SK-N-SH (cell line): ENCODE measurements at regions not wholly inside any gene's neighbourhood (a gene's known extent, or its start where the extent isn't known, plus 50 kb on each side); places are given as distances from the start of the nearest gene placed in this dataset.

ENCODE experiments used
- FOXJ3 ChIP-seq: sonication (generic); formaldehyde crosslinking; IDR thresholded peaks from 2 replicates; pipeline ENCODE4 v1.5.1; 2020; ENCODE audit warnings: mild to moderate bottlenecking, missing genetic modification reagents
- FOXM1 ChIP-seq: IDR thresholded peaks from 2 replicates; pipeline ENCODE4 v1.4.0; 2012; ENCODE audit warnings: low read depth, mild to moderate bottlenecking
- GABPA ChIP-seq: IDR thresholded peaks from 2 replicates; pipeline ENCODE4 v1.4.0; 2012; ENCODE audit warnings: low read depth, mild to moderate bottlenecking
- MEF2A ChIP-seq: IDR thresholded peaks from 2 replicates; pipeline ENCODE4 v1.4.0; 2012; ENCODE audit warnings: low read depth, borderline replicate concordance
- MXI1 ChIP-seq: IDR thresholded peaks from 2 replicates; pipeline ENCODE4 v1.6.1; 2012; ENCODE audit warnings: mild to moderate bottlenecking, low read depth, low read length, improper control_type of control experiment
- POLR2AphosphoS5 ChIP-seq: IDR thresholded peaks from 2 replicates; pipeline ENCODE4 v1.6.1; 2012; ENCODE audit warnings: low read depth, low read length
- SIN3A ChIP-seq: IDR thresholded peaks from 2 replicates; pipeline ENCODE4 v1.6.1; 2012; ENCODE audit warnings: low read depth, mild to moderate bottlenecking, low read length, moderate library complexity, borderline replicate concordance
- TAF1 ChIP-seq: IDR thresholded peaks from 2 replicates; pipeline ENCODE4 v1.6.1; 2012; ENCODE audit warnings: low read depth, mild to moderate bottlenecking, low read length, moderate library complexity, borderline replicate concordance
- USF2 ChIP-seq: fragments of 150-350 bp; IDR thresholded peaks from 2 replicates; pipeline ENCODE4 v1.6.1; 2017; ENCODE audit warnings: antibody characterized with exemption, low read length, low read depth, borderline replicate concordance
- YY1 ChIP-seq: IDR thresholded peaks from 2 replicates; pipeline ENCODE4 v1.4.0; 2012; ENCODE audit warnings: low read depth, mild to moderate bottlenecking
- TF ChIP-seq, protein P1 (sequence below): fragments of 200-600 bp; sonication (generic); IDR thresholded peaks from 2 replicates; pipeline ENCODE4 v1.6.1; 2017; ENCODE audit warnings: antibody characterized with exemption, mild to moderate bottlenecking, moderate library complexity
- TF ChIP-seq, protein P2 (sequence below): IDR thresholded peaks from 2 replicates; pipeline ENCODE4 v1.6.1; 2012; ENCODE audit warnings: mild to moderate bottlenecking, low read depth, low read length, moderate library complexity

DNA sequence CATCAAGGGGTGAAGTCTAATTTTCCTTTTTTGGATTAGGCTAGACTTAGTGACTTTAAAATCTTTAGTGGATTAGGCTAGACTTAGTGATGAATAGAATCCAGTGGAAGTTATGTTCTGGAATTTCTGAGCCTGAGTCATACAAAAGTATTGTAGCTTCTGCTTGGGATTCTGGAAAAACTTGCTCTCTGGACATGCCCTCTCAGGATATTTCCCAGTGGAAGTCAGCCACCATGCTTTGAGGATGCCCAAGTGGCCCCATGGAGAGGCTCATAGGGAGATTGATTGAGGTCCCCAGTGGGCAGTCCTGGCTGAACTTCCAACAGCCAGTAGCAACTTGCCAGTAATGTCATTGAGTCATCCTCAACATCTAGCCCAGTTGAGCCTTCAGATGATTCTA, 112.4 kb upstream of the PRLR start:
- TF ChIP-seq, protein P1, sequence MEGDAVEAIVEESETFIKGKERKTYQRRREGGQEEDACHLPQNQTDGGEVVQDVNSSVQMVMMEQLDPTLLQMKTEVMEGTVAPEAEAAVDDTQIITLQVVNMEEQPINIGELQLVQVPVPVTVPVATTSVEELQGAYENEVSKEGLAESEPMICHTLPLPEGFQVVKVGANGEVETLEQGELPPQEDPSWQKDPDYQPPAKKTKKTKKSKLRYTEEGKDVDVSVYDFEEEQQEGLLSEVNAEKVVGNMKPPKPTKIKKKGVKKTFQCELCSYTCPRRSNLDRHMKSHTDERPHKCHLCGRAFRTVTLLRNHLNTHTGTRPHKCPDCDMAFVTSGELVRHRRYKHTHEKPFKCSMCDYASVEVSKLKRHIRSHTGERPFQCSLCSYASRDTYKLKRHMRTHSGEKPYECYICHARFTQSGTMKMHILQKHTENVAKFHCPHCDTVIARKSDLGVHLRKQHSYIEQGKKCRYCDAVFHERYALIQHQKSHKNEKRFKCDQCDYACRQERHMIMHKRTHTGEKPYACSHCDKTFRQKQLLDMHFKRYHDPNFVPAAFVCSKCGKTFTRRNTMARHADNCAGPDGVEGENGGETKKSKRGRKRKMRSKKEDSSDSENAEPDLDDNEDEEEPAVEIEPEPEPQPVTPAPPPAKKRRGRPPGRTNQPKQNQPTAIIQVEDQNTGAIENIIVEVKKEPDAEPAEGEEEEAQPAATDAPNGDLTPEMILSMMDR = no peak
- TF ChIP-seq FOXJ3 (CRISPR knock-in tag) (no peak), GABPA (no peak), SIN3A (no peak), FOXM1 (no peak), USF2 (no peak), MEF2A (no peak), MXI1 (no peak), POLR2AphosphoS5 (no peak), YY1 (no peak), TAF1 (no peak)
- TF ChIP-seq, protein P2, sequence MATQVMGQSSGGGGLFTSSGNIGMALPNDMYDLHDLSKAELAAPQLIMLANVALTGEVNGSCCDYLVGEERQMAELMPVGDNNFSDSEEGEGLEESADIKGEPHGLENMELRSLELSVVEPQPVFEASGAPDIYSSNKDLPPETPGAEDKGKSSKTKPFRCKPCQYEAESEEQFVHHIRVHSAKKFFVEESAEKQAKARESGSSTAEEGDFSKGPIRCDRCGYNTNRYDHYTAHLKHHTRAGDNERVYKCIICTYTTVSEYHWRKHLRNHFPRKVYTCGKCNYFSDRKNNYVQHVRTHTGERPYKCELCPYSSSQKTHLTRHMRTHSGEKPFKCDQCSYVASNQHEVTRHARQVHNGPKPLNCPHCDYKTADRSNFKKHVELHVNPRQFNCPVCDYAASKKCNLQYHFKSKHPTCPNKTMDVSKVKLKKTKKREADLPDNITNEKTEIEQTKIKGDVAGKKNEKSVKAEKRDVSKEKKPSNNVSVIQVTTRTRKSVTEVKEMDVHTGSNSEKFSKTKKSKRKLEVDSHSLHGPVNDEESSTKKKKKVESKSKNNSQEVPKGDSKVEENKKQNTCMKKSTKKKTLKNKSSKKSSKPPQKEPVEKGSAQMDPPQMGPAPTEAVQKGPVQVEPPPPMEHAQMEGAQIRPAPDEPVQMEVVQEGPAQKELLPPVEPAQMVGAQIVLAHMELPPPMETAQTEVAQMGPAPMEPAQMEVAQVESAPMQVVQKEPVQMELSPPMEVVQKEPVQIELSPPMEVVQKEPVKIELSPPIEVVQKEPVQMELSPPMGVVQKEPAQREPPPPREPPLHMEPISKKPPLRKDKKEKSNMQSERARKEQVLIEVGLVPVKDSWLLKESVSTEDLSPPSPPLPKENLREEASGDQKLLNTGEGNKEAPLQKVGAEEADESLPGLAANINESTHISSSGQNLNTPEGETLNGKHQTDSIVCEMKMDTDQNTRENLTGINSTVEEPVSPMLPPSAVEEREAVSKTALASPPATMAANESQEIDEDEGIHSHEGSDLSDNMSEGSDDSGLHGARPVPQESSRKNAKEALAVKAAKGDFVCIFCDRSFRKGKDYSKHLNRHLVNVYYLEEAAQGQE = no peak
